Suprapubic skin (tissue), 3 donors: ENCODE measurements at regions not wholly inside any gene's neighbourhood (a gene's known extent, or its start where the extent isn't known, plus 50 kb on each side); places are given as distances from the start of the nearest gene placed in this dataset.

Source experiments
- POLR2A ChIP-seq, 2 donors: fragments of 450-650 bp; IDR thresholded peaks; one replicate each; pipeline ENCODE4 v1.6.1; 2017; ENCODE audit warnings: antibody characterized with exemption in 2 of 2, mild to moderate bottlenecking in 2 of 2, moderate library complexity in 2 of 2
- TF ChIP-seq, protein P1 (sequence below), 2 donors: fragments of 200-600 bp in 1 of 2; fragments of 450-650 bp in 1 of 2; sonication (generic) in 1 of 2; IDR thresholded peaks; one replicate each; pipeline ENCODE4 v1.5.1; 2016 to 2019; ENCODE audit warnings: antibody characterized with exemption in 2 of 2, mild to moderate bottlenecking in 1 of 2, moderate library complexity in 1 of 2

DNA sequence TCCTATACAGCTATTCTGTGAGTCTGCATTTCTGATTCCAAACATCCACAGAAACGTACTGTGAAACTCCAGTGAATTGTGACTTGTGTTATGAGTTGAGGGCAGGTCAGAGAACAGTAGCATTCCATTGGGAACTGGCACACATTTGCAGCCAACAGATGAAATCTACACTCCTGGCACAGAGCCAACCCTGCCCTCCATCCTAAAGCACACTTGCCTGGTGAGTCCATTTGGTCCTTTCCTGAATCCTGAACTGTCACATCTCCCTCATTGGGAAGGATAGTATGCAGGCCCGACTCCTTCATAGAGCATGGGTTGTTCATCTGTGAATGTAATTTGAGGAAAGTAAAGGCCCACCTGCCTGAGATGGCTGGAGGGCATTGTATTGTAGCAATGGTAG is 314.3 kb upstream of the RASGRP1 start:
- TF ChIP-seq, protein P1, sequence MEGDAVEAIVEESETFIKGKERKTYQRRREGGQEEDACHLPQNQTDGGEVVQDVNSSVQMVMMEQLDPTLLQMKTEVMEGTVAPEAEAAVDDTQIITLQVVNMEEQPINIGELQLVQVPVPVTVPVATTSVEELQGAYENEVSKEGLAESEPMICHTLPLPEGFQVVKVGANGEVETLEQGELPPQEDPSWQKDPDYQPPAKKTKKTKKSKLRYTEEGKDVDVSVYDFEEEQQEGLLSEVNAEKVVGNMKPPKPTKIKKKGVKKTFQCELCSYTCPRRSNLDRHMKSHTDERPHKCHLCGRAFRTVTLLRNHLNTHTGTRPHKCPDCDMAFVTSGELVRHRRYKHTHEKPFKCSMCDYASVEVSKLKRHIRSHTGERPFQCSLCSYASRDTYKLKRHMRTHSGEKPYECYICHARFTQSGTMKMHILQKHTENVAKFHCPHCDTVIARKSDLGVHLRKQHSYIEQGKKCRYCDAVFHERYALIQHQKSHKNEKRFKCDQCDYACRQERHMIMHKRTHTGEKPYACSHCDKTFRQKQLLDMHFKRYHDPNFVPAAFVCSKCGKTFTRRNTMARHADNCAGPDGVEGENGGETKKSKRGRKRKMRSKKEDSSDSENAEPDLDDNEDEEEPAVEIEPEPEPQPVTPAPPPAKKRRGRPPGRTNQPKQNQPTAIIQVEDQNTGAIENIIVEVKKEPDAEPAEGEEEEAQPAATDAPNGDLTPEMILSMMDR (IDR thresholded peaks at IDR 0.05), result no peak
- TF ChIP-seq POLR2A (IDR thresholded peaks at IDR 0.05), result no peak
